ENCODE measurements at regions not wholly inside any gene's neighbourhood (a gene's known extent, or its start where the extent isn't known, plus 50 kb on each side); places are given as distances from the start of the nearest gene placed in this dataset.

DNA sequence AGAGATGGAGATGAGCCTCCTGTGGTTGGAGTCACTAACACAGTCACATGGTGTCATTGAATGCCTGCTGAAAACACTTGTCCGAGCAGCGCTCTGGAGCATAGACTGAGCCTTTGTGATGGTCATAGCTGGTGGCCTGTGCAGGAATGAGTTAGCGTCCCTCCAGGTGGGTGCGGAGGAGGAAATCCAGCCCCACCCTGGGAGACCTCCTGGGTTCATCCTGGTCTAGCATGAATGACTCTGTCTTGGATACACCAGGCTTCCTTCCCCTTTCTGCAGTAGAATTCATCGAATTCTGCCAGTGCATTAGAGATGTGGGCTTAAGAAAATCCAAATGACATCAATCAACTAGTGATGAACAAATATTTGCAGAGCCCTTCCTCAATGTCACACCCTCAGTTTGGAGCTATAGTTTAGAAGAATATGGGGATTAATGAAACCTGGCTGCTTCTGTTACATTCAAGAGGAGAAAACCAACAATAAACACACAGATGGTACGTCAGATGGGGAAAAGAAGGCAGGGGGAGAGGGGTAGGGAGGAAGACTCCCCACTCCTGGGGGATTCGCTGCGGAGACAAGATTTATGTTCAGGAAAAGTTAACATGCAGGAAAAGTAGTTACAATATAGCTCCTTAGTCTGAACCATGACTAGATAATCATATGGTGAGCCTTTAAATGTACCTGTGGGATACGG lies 136.7 kb downstream of the DDX1 start (continued):
- TF ChIP-seq, protein P1, sequence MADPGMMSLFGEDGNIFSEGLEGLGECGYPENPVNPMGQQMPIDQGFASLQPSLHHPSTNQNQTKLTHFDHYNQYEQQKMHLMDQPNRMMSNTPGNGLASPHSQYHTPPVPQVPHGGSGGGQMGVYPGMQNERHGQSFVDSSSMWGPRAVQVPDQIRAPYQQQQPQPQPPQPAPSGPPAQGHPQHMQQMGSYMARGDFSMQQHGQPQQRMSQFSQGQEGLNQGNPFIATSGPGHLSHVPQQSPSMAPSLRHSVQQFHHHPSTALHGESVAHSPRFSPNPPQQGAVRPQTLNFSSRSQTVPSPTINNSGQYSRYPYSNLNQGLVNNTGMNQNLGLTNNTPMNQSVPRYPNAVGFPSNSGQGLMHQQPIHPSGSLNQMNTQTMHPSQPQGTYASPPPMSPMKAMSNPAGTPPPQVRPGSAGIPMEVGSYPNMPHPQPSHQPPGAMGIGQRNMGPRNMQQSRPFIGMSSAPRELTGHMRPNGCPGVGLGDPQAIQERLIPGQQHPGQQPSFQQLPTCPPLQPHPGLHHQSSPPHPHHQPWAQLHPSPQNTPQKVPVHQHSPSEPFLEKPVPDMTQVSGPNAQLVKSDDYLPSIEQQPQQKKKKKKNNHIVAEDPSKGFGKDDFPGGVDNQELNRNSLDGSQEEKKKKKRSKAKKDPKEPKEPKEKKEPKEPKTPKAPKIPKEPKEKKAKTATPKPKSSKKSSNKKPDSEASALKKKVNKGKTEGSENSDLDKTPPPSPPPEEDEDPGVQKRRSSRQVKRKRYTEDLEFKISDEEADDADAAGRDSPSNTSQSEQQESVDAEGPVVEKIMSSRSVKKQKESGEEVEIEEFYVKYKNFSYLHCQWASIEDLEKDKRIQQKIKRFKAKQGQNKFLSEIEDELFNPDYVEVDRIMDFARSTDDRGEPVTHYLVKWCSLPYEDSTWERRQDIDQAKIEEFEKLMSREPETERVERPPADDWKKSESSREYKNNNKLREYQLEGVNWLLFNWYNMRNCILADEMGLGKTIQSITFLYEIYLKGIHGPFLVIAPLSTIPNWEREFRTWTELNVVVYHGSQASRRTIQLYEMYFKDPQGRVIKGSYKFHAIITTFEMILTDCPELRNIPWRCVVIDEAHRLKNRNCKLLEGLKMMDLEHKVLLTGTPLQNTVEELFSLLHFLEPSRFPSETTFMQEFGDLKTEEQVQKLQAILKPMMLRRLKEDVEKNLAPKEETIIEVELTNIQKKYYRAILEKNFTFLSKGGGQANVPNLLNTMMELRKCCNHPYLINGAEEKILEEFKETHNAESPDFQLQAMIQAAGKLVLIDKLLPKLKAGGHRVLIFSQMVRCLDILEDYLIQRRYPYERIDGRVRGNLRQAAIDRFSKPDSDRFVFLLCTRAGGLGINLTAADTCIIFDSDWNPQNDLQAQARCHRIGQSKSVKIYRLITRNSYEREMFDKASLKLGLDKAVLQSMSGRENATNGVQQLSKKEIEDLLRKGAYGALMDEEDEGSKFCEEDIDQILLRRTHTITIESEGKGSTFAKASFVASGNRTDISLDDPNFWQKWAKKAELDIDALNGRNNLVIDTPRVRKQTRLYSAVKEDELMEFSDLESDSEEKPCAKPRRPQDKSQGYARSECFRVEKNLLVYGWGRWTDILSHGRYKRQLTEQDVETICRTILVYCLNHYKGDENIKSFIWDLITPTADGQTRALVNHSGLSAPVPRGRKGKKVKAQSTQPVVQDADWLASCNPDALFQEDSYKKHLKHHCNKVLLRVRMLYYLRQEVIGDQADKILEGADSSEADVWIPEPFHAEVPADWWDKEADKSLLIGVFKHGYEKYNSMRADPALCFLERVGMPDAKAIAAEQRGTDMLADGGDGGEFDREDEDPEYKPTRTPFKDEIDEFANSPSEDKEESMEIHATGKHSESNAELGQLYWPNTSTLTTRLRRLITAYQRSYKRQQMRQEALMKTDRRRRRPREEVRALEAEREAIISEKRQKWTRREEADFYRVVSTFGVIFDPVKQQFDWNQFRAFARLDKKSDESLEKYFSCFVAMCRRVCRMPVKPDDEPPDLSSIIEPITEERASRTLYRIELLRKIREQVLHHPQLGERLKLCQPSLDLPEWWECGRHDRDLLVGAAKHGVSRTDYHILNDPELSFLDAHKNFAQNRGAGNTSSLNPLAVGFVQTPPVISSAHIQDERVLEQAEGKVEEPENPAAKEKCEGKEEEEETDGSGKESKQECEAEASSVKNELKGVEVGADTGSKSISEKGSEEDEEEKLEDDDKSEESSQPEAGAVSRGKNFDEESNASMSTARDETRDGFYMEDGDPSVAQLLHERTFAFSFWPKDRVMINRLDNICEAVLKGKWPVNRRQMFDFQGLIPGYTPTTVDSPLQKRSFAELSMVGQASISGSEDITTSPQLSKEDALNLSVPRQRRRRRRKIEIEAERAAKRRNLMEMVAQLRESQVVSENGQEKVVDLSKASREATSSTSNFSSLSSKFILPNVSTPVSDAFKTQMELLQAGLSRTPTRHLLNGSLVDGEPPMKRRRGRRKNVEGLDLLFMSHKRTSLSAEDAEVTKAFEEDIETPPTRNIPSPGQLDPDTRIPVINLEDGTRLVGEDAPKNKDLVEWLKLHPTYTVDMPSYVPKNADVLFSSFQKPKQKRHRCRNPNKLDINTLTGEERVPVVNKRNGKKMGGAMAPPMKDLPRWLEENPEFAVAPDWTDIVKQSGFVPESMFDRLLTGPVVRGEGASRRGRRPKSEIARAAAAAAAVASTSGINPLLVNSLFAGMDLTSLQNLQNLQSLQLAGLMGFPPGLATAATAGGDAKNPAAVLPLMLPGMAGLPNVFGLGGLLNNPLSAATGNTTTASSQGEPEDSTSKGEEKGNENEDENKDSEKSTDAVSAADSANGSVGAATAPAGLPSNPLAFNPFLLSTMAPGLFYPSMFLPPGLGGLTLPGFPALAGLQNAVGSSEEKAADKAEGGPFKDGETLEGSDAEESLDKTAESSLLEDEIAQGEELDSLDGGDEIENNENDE (IDR thresholded peaks at IDR 0.05; ENCODE audit: insufficient replicate concordance, low read length), result no peak
- TF ChIP-seq BACH1 (IDR thresholded peaks at IDR 0.05; ENCODE audit: low read length) (no peak), CHD1 (IDR thresholded peaks at IDR 0.05; ENCODE audit: low read depth, low read length) (no peak), RXRA (IDR thresholded peaks at IDR 0.05; ENCODE audit: insufficient read depth, low read depth, low read length) (no peak), POLR2AphosphoS5 (IDR thresholded peaks at IDR 0.05; ENCODE audit: low read depth, low read length) (no peak), KDM4A (IDR thresholded peaks at IDR 0.05; ENCODE audit: low read depth, low read length, severe bottlenecking) (no peak), RBBP5 (IDR thresholded peaks at IDR 0.05; ENCODE audit: borderline replicate concordance, low read depth, low read length) (no peak), PHF8 (conservative IDR thresholded peaks at IDR 0.05; ENCODE audit: low read depth, low read length) (no peak)
